Ovary (tissue), 3 donors: ENCODE measurements at regions not wholly inside any gene's neighbourhood (a gene's known extent, or its start where the extent isn't known, plus 50 kb on each side); places are given as distances from the start of the nearest gene placed in this dataset.

Experiments
- CTCF ChIP-seq, 3 donors: fragments of 450-650 bp in 2 of 3; fragments of 200-600 bp in 1 of 3; IDR thresholded peaks; one replicate each; pipeline versions ENCODE4 v1.5.1 to v1.8.0; 2016 to 2022; ENCODE audit warnings: antibody characterized with exemption in 3 of 3, mild to moderate bottlenecking in 1 of 3
- EP300 ChIP-seq: sonication (generic); formaldehyde crosslinking; IDR thresholded peaks from one replicate; pipeline ENCODE4 v1.6.1; 2017; ENCODE audit warnings: antibody characterized with exemption
- POLR2A ChIP-seq: fragments of 450-650 bp; IDR thresholded peaks from one replicate; pipeline ENCODE4 v1.6.1; 2017; ENCODE audit warnings: antibody characterized with exemption, mild to moderate bottlenecking, moderate library complexity
- donor health status: DM: no; HTN: no; CAD: no.

GRCh38 chr2:9083287-9083686 lies 79.8 kb upstream of the MBOAT2 start:
- TF ChIP-seq CTCF (IDR thresholded peaks at IDR 0.05) (no peak), POLR2A (no peak), EP300 (no peak)
